ENCODE measurements at regions not wholly inside any gene's neighbourhood (a gene's known extent, or its start where the extent isn't known, plus 50 kb on each side); places are given as distances from the start of the nearest gene placed in this dataset.

DNA sequence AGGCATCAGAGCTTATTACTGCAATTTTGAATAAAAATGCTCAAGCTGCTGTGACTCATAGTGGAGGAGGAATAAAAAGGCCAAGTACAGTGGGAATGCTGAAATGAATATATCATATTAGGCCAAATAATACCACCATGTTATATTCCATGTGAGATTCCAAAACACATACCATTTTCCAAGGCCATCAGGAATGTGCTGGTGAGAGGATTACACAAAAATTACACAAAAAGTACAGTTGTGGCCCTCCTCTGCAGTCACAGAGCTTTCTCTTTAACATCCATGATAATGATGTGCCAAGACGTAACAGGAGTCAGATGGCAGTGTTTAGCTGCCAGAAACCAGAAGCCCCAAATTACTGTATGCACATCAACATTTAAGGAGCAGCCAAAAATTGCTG is 153.5 kb downstream of the PCDH18 start:
- TF ChIP-seq POLR2A (IDR thresholded peaks at IDR 0.05; ENCODE audit: low read length), result no peak
- TF ChIP-seq GATA1 (IDR thresholded peaks at IDR 0.05; ENCODE audit: low read depth, low read length), result no peak

Measured in erythroblast (primary cell).